GM23338 (cell line): ENCODE measurements at regions not wholly inside any gene's neighbourhood (a gene's known extent, or its start where the extent isn't known, plus 50 kb on each side); places are given as distances from the start of the nearest gene placed in this dataset.

ENCODE experiments used
- ATAC-seq: fragments of 200-7000 bp; cut with Tn5 transposase; 3 replicates; pipeline ENCODE4 v1.9.1; 2020
- DNase-seq: peaks from one replicate; pipeline ENCODE4 v3.0.0-alpha.2; 2015; ENCODE audit warnings: low spot score
- H2AFZ ChIP-seq: fragments of 200-600 bp; sonication (generic); 2 replicates; pipeline ENCODE4 v1.8.0; 2016; ENCODE audit warnings: antibody characterized with exemption, mild to moderate bottlenecking, moderate library complexity
- H3F3A ChIP-seq: fragments of 200-600 bp; sonication (generic); replicated peaks from 2 replicates; pipeline ENCODE4 v1.8.0; 2017; ENCODE audit warnings: antibody characterized with exemption, mixed run types, low read depth
- H3K27ac ChIP-seq: fragments of 200-600 bp; sonication (generic); 2 replicates; pipeline ENCODE4 v1.6.1; 2016; ENCODE audit warnings: low read depth
- H3K27me3 ChIP-seq: fragments of 200-600 bp; sonication (generic); 2 replicates; pipeline ENCODE4 v1.8.0; 2016; ENCODE audit warnings: mild to moderate bottlenecking, mixed run types, moderate library complexity; ENCODE audit not compliant: insufficient read depth
- H3K36me3 ChIP-seq: fragments of 200-600 bp; sonication (generic); 2 replicates; pipeline ENCODE4 v1.8.0; 2016; ENCODE audit warnings: mild to moderate bottlenecking; ENCODE audit not compliant: insufficient read depth
- H3K4me1 ChIP-seq: fragments of 200-600 bp; sonication (generic); 2 replicates; pipeline ENCODE4 v1.8.0; 2016; ENCODE audit warnings: mild to moderate bottlenecking, moderate library complexity; ENCODE audit not compliant: insufficient read depth
- H3K4me2 ChIP-seq: fragments of 200-600 bp; sonication (generic); 2 replicates; pipeline ENCODE4 v1.7.1; 2017; ENCODE audit warnings: mixed run types
- H3K4me3 ChIP-seq: fragments of 200-600 bp; sonication (generic); 2 replicates; pipeline ENCODE4 v1.6.1; 2016; ENCODE audit warnings: mixed run types
- H3K79me2 ChIP-seq: fragments of 200-600 bp; sonication (generic); replicated peaks from 2 replicates; pipeline ENCODE4 v1.8.0; 2017; ENCODE audit warnings: mild to moderate bottlenecking; ENCODE audit not compliant: insufficient read depth
- H3K9me2 ChIP-seq: fragments of 200-600 bp; sonication (generic); 2 replicates; pipeline ENCODE4 v1.8.0; 2017; ENCODE audit not compliant: insufficient read depth
- H4K20me1 ChIP-seq: fragments of 200-600 bp; sonication (generic); replicated peaks from 2 replicates; pipeline ENCODE4 v1.8.0; 2017; ENCODE audit warnings: mild to moderate bottlenecking; ENCODE audit not compliant: insufficient read depth
- H3K27ac Mint-ChIP-seq: 2 replicates; pipeline ENCODE4 v1.8.0; 2020; ENCODE audit warnings: inconsistent platforms, mild to moderate bottlenecking, moderate library complexity, mixed read lengths
- H3K27me3 Mint-ChIP-seq: 3 replicates; pipeline ENCODE4 v1.8.0; 2022; ENCODE audit warnings: low read depth, mild to moderate bottlenecking, moderate library complexity, mixed read lengths, inconsistent platforms; ENCODE audit not compliant: insufficient read depth, poor library complexity
- H3K36me3 Mint-ChIP-seq: 3 replicates; pipeline ENCODE4 v1.8.0; 2021; ENCODE audit warnings: low read depth, mild to moderate bottlenecking, inconsistent platforms, moderate library complexity, mixed read lengths
- H3K4me1 Mint-ChIP-seq: 3 replicates; pipeline ENCODE4 v1.8.0; 2020; ENCODE audit warnings: mild to moderate bottlenecking, inconsistent platforms, mixed read lengths
- H3K4me3 Mint-ChIP-seq: 3 replicates; pipeline ENCODE4 v1.8.0; 2021; ENCODE audit warnings: moderate library complexity, mild to moderate bottlenecking, inconsistent platforms, mixed read lengths
- H3K9me3 Mint-ChIP-seq: 3 replicates; pipeline ENCODE4 v1.8.0; 2020; ENCODE audit warnings: moderate library complexity, mild to moderate bottlenecking, inconsistent platforms, mixed read lengths
- CREB1 ChIP-seq: fragments of 250-450 bp; sonication (Bioruptor Pico); IDR thresholded peaks from 2 replicates; pipeline ENCODE4 v1.5.0; 2020; ENCODE audit warnings: low read depth, mild to moderate bottlenecking, moderate library complexity
- CTCF ChIP-seq, 2 experiments: fragments of 200-600 bp in 1 of 2; sonication (generic) in 1 of 2; conservative IDR thresholded peaks; 2 replicates each; pipeline versions ENCODE4 v1.5.1 to v1.6.1; 2016 to 2017; ENCODE audit warnings: antibody characterized with exemption in 2 of 2, low read depth in 2 of 2, mild to moderate bottlenecking in 2 of 2, moderate library complexity in 1 of 2
- EZH2 ChIP-seq: fragments of 200-600 bp; sonication (generic); IDR thresholded peaks from one replicate; pipeline ENCODE4 v1.8.0; 2017; ENCODE audit warnings: antibody characterized with exemption, mild to moderate bottlenecking, low read depth; ENCODE audit not compliant: unreplicated experiment
- EZH2phosphoT487 ChIP-seq: fragments of 200-600 bp; sonication (generic); IDR thresholded peaks from one replicate; pipeline ENCODE4 v1.8.1; 2018; ENCODE audit warnings: antibody characterized with exemption; ENCODE audit not compliant: unreplicated experiment
- JUNB ChIP-seq: IDR thresholded peaks from one replicate; pipeline ENCODE4 v1.6.1; 2016; ENCODE audit warnings: antibody characterized with exemption; ENCODE audit not compliant: unreplicated experiment
- NANOG ChIP-seq: IDR thresholded peaks from 2 replicates; pipeline ENCODE4 v1.6.1; 2016; ENCODE audit warnings: antibody characterized with exemption, borderline replicate concordance
- POLR2AphosphoS5 ChIP-seq: IDR thresholded peaks from 2 replicates; pipeline ENCODE4 v1.6.1; 2016; ENCODE audit warnings: antibody characterized with exemption, low read depth
- REST ChIP-seq: IDR thresholded peaks from one replicate; pipeline ENCODE4 v1.6.1; 2018; ENCODE audit warnings: antibody characterized with exemption; ENCODE audit not compliant: unreplicated experiment
- STAT1 ChIP-seq: IDR thresholded peaks from one replicate; pipeline ENCODE4 v1.6.1; 2016; ENCODE audit warnings: antibody characterized with exemption; ENCODE audit not compliant: unreplicated experiment
- ZNF114 ChIP-seq: fragments of 250-450 bp; sonication (Bioruptor Pico); IDR thresholded peaks from 2 replicates; pipeline ENCODE4 v1.5.0; 2020; ENCODE audit warnings: mild to moderate bottlenecking, moderate library complexity
- ZNF331 ChIP-seq: fragments of 250-450 bp; sonication (Bioruptor Pico); IDR thresholded peaks from 2 replicates; pipeline ENCODE4 v1.5.0; 2020; ENCODE audit warnings: low read depth, mild to moderate bottlenecking, moderate library complexity
- ZNF462 ChIP-seq: fragments of 250-450 bp; sonication (Bioruptor Pico); IDR thresholded peaks from 2 replicates; pipeline ENCODE4 v1.5.0; 2020; ENCODE audit warnings: mild to moderate bottlenecking, moderate library complexity
- TF ChIP-seq, protein P1 (sequence below): IDR thresholded peaks from 2 replicates; pipeline ENCODE4 v1.6.1; 2016; ENCODE audit warnings: antibody characterized with exemption

- TF ChIP-seq STAT1, result no peak
- TF ChIP-seq ZNF331 (CRISPR knock-in tag), result no peak
- TF ChIP-seq EZH2, result no peak
- no peak for TF ChIP-seq ZNF114 (CRISPR knock-in tag)
These were observed 234.0 kb upstream of the ITGA4 start (continued) for GRCh38 chr2:181223234-181223633.

- no peak overlapping the region for H2AFZ ChIP-seq
- no peaks in the 10 kb centered on the region for H3F3A ChIP-seq
- H3K27ac Mint-ChIP-seq, result no peak overlapping the region
- ATAC-seq (no peak), DNase-seq (no peak)
- TF ChIP-seq EZH2, result no peak
- no peak for TF ChIP-seq STAT1
- no peak for TF ChIP-seq CTCF (conservative IDR thresholded peaks at IDR 0.05; ENCODE audit: low read depth in 2 of 2)
- no peak for TF ChIP-seq ZNF114 (CRISPR knock-in tag)
- TF ChIP-seq POLR2AphosphoS5, result no peak
- TF ChIP-seq EZH2phosphoT487, result no peak
- no peak for TF ChIP-seq ZNF331 (CRISPR knock-in tag)
- no peak for TF ChIP-seq REST
- TF ChIP-seq JUNB, result no peak
- no peak for TF ChIP-seq NANOG
- TF ChIP-seq, protein P1, sequence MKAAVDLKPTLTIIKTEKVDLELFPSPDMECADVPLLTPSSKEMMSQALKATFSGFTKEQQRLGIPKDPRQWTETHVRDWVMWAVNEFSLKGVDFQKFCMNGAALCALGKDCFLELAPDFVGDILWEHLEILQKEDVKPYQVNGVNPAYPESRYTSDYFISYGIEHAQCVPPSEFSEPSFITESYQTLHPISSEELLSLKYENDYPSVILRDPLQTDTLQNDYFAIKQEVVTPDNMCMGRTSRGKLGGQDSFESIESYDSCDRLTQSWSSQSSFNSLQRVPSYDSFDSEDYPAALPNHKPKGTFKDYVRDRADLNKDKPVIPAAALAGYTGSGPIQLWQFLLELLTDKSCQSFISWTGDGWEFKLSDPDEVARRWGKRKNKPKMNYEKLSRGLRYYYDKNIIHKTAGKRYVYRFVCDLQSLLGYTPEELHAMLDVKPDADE, result no peak
- TF ChIP-seq ZNF462, result no peak
- no peak for TF ChIP-seq CREB1 (CRISPR knock-in tag)
- no peak overlapping the region for H3K4me3 ChIP-seq
- H3K4me2 ChIP-seq, result no peak overlapping the region
- no peak overlapping the region for H3K27ac ChIP-seq
- no peaks in the 10 kb centered on the region for H3K36me3 ChIP-seq
- H3K36me3 Mint-ChIP-seq, result no peaks in the 10 kb centered on the region
- no peaks in the 10 kb centered on the region for H3K79me2 ChIP-seq
- no peaks in the 10 kb centered on the region for H3K9me3 Mint-ChIP-seq
- no peaks in the 10 kb centered on the region for H3K9me2 ChIP-seq
- no peaks in the 10 kb centered on the region for H3K4me1 ChIP-seq
- H3K27me3 ChIP-seq, result no peaks in the 10 kb centered on the region
- H3K4me3 Mint-ChIP-seq, result no peak overlapping the region
- H4K20me1 ChIP-seq, result no peaks in the 10 kb centered on the region
- no peaks in the 10 kb centered on the region for H3K4me1 Mint-ChIP-seq
- no peaks in the 10 kb centered on the region for H3K27me3 Mint-ChIP-seq
These were observed 232.3 kb upstream of the ITGA4 start for GRCh38 chr2:181224866-181225265.
